KMS-11 (cell line): ENCODE measurements at regions not wholly inside any gene's neighbourhood (a gene's known extent, or its start where the extent isn't known, plus 50 kb on each side); places are given as distances from the start of the nearest gene placed in this dataset.
"Not testable (repeated sequence)": the region's sequence is repeated elsewhere in the genome, so short reads cannot be mapped to it uniquely, and the experiment has no call there.

Experiments
- H2AFZ ChIP-seq: fragments of 200-600 bp; sonication (generic); 2 replicates; pipeline ENCODE4 v1.6.1; 2016; ENCODE audit warnings: antibody characterized with exemption, mixed run types, low read depth
- H3K27ac ChIP-seq: fragments of 200-600 bp; sonication (generic); 2 replicates; pipeline ENCODE4 v1.6.1; 2016; ENCODE audit warnings: mild to moderate bottlenecking, mixed run types
- H3K27me3 ChIP-seq: fragments of 200-600 bp; sonication (generic); 2 replicates; pipeline ENCODE4 v1.6.1; 2017; ENCODE audit warnings: mild to moderate bottlenecking, low read depth, mixed run types, moderate library complexity; ENCODE audit not compliant: insufficient read depth
- H3K36me3 ChIP-seq: fragments of 200-600 bp; sonication (generic); 2 replicates; pipeline ENCODE4 v1.6.1; 2017; ENCODE audit warnings: mild to moderate bottlenecking, mixed run types; ENCODE audit not compliant: insufficient read depth
- H3K4me1 ChIP-seq: fragments of 200-600 bp; sonication (generic); 2 replicates; pipeline ENCODE4 v1.6.1; 2016; ENCODE audit warnings: mild to moderate bottlenecking, low read depth, mixed run types; ENCODE audit not compliant: poor library complexity, severe bottlenecking
- H3K4me2 ChIP-seq: fragments of 200-600 bp; sonication (generic); 2 replicates; pipeline ENCODE4 v1.7.0; 2016; ENCODE audit warnings: mild to moderate bottlenecking, mixed run types
- H3K4me3 ChIP-seq: fragments of 200-600 bp; sonication (generic); IDR thresholded peaks from 2 replicates; pipeline ENCODE4 v1.6.1; 2017; ENCODE audit warnings: low read depth, low read length, mixed read lengths; ENCODE audit not compliant: insufficient read depth
- H3K79me2 ChIP-seq: fragments of 200-600 bp; sonication (generic); 2 replicates; pipeline ENCODE4 v1.6.1; 2016; ENCODE audit warnings: low read depth, mixed run types; ENCODE audit not compliant: insufficient read depth
- H3K9ac ChIP-seq: fragments of 200-600 bp; sonication (generic); 2 replicates; pipeline ENCODE4 v1.6.1; 2016; ENCODE audit warnings: mild to moderate bottlenecking, mixed run types
- H4K20me1 ChIP-seq: fragments of 200-600 bp; sonication (generic); 2 replicates; pipeline ENCODE4 v1.6.1; 2016; ENCODE audit warnings: mild to moderate bottlenecking, mixed run types; ENCODE audit not compliant: insufficient read depth
- TF ChIP-seq, protein P1 (sequence below): fragments of 200-600 bp; sonication (generic); conservative IDR thresholded peaks from 2 replicates; pipeline ENCODE4 v1.6.1; 2017; ENCODE audit warnings: low read depth, mild to moderate bottlenecking, antibody characterized with exemption, low read length, moderate library complexity, mixed read lengths

DNA sequence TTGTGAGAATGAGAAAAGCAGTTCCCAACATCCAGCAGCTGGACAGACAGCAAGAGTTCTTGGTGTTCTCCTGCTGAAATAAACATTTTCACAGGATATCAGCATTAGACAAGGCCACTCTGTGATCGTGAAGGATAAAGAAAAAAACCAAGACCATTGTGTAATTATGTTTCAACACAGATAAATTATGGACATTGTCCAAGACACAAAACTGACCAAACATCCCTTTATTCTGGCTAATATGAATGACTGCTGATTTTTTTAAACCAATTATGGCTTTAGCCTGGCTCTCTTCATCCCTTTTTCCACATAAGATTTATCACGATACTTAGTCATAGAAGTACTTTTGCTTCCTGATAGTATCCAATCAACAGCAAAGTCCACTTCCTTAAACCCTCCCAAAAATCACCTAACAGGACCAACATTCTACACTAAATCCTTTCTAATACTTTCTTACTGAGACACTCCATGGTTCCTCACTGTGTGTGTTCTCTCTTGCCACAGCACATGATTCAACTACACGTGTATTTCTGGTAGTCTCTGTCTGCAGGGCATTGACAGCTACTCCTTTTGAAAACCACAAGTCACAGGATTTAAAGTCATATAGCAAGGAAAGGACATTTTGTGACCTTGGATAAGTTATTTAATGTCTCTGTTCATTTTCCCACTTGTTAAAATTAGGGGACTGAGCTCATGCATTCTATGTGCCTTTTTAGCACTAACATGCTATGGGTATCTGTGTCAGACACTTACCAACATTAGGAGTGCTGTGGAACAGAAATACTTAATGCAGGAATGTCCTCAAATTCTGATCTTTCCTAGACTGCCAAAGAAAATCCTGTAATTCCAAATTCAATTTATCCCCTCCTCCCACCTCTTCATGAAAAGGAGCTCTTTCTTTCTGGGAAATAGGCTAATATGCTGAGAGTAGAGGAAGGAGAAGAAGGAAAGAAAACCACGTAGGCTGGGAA is 137.2 kb upstream of the PGRMC2 start:
- Histone ChIP-seq H3K79me2 (no peaks in the 10 kb centered on the region), H3K27me3 (no peaks in the 10 kb centered on the region), H4K20me1 (no peaks in the 10 kb centered on the region), H3K36me3 (no peaks in the 10 kb centered on the region), H3K4me1 (peaks cover 5% of the 10 kb centered on the region), H3K9ac (no peak overlapping the region), H3K4me3 (no peak overlapping the region), H2AFZ (no peak overlapping the region), H3K27ac (no peak overlapping the region), H3K4me2 (no peak overlapping the region)
- TF ChIP-seq, protein P1, sequence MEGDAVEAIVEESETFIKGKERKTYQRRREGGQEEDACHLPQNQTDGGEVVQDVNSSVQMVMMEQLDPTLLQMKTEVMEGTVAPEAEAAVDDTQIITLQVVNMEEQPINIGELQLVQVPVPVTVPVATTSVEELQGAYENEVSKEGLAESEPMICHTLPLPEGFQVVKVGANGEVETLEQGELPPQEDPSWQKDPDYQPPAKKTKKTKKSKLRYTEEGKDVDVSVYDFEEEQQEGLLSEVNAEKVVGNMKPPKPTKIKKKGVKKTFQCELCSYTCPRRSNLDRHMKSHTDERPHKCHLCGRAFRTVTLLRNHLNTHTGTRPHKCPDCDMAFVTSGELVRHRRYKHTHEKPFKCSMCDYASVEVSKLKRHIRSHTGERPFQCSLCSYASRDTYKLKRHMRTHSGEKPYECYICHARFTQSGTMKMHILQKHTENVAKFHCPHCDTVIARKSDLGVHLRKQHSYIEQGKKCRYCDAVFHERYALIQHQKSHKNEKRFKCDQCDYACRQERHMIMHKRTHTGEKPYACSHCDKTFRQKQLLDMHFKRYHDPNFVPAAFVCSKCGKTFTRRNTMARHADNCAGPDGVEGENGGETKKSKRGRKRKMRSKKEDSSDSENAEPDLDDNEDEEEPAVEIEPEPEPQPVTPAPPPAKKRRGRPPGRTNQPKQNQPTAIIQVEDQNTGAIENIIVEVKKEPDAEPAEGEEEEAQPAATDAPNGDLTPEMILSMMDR = no peak

DNA sequence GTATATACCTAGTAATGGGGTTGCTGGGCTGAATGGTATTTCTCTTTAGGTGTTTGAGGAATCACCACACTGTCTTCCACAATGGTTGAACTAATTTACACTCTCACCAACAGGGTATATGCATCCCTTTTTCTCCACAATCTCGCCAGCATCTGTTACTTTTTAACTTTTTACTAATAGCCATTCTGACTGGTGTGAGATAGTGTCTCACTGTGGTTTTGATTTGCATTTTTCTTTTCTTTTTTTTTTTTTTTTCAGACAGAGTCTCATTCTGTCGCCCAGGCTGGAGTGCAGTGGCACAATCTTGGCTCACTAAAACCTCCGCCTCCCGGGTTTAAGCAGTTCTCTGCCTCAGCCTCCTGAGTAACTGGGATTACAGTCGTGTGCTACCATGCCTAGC is 134.7 kb upstream of the PGRMC2 start:
- not testable (repeated sequence) for H3K27me3 ChIP-seq, H2AFZ ChIP-seq, H3K79me2 ChIP-seq, H3K4me1 ChIP-seq, H3K9ac ChIP-seq, H4K20me1 ChIP-seq, H3K27ac ChIP-seq, H3K4me3 ChIP-seq, H3K4me2 ChIP-seq, H3K36me3 ChIP-seq

DNA sequence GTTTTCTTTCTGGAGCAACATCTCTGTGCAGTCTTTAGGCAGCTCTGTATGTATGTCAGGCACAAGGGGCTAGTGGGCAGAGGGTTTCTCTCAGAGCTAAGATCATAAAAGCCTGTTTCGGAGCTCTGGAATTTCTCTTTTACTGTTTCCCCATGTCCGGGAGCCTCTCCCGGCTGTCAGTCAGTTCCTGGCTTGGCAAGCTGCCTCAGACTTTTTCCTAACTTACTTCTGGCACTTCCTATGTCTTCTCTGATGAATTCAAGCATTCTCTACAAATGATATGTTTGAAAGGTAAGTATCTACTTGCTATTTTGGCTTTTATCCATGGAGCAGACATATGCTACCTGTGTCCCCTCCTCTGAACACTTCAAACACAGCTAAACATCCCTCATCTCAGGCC is 129.3 kb upstream of the PGRMC2 start:
- no peaks in the 10 kb centered on the region for H3K4me1 ChIP-seq
- H3K27ac ChIP-seq = no peak overlapping the region
- H4K20me1 ChIP-seq = no peaks in the 10 kb centered on the region
- TF ChIP-seq, protein P1 = no peak
- H2AFZ ChIP-seq = no peak overlapping the region
- no peak overlapping the region for H3K9ac ChIP-seq
- H3K4me3 ChIP-seq = no peak overlapping the region
- H3K79me2 ChIP-seq = no peaks in the 10 kb centered on the region
- no peak overlapping the region for H3K4me2 ChIP-seq
- H3K27me3 ChIP-seq = no peaks in the 10 kb centered on the region
- no peaks in the 10 kb centered on the region for H3K36me3 ChIP-seq

DNA sequence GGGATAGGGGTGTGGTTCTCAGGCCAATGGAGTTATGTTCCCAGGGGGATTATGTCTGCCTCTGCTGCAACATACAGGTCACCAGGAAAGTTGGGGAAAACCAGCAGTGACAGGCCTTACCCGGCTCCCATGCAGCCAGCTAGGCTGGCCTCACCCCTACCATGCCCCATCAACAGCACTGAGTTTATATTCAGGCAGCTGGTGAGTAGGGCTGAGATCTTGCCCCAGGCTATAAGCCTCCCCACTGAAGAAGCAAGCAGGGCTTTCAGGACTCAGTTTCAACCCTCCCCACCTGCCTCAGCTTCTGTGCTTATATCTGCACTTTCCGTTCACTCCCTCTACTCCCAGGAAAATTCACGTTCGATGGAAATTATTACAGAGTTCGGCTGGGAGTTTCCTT is 122.4 kb upstream of the PGRMC2 start:
- H3K4me1 ChIP-seq = peaks cover 4% of the 10 kb centered on the region

More for the DNA sequence above, 122.4 kb upstream of the PGRMC2 start:
- no peak overlapping the region for H2AFZ ChIP-seq
- H3K4me2 ChIP-seq = no peak overlapping the region
- H3K79me2 ChIP-seq = no peaks in the 10 kb centered on the region
- TF ChIP-seq, protein P1 = no peak
- H3K9ac ChIP-seq = no peak overlapping the region
- H3K27me3 ChIP-seq = no peaks in the 10 kb centered on the region
- no peaks in the 10 kb centered on the region for H4K20me1 ChIP-seq
- no peak overlapping the region for H3K27ac ChIP-seq
- H3K36me3 ChIP-seq = no peaks in the 10 kb centered on the region
- H3K4me3 ChIP-seq = no peak overlapping the region
